ENCODE measurements at regions not wholly inside any gene's neighbourhood (a gene's known extent, or its start where the extent isn't known, plus 50 kb on each side); places are given as distances from the start of the nearest gene placed in this dataset.

DNA sequence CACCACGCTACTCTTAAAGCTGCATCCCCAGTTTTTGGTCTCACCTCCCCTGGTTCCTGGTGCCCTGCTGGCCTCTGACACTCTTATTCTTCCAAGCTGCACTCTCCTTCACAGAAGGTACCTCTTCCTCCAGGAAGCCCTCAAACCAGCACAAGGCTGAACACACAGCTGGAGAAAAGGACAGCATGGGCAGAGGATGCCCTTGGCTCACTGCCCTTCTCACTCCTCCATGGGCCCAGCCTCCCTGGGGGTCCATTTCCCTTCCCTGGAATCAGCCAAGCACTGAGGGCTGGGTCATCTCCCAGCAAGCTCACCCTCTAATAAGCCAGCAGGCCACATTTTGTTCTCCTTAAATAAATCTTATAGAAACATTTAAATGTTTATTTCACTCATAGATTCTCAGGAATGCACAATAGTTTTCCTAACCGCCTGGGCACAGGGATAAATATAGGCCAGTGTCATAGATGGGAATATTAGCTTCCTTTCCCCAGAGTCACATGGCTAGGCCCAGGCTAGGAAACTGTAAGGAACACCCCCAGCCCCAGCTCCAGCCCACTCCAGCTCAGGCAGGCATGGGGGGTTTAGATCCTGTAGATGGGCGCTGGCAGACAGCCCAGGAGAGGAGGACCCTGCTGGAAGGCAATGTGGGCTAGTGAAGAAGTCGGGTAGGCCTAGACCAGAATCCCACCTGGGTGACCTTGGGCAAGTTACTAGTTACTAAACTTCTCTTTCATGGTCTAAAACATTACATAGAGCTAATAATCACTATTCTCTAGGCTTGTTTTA is 51.5 kb downstream of the IRAG1 start:
- peaks cover 5% of the 10 kb centered on the region for H3K27me3 Mint-ChIP-seq (ENCODE audit: low read depth)
- peaks cover under 1% of the 10 kb centered on the region for H3K4me1 Mint-ChIP-seq (ENCODE audit: low read depth)
- H3K4me3 Mint-ChIP-seq, result no peak overlapping the region

DNA sequence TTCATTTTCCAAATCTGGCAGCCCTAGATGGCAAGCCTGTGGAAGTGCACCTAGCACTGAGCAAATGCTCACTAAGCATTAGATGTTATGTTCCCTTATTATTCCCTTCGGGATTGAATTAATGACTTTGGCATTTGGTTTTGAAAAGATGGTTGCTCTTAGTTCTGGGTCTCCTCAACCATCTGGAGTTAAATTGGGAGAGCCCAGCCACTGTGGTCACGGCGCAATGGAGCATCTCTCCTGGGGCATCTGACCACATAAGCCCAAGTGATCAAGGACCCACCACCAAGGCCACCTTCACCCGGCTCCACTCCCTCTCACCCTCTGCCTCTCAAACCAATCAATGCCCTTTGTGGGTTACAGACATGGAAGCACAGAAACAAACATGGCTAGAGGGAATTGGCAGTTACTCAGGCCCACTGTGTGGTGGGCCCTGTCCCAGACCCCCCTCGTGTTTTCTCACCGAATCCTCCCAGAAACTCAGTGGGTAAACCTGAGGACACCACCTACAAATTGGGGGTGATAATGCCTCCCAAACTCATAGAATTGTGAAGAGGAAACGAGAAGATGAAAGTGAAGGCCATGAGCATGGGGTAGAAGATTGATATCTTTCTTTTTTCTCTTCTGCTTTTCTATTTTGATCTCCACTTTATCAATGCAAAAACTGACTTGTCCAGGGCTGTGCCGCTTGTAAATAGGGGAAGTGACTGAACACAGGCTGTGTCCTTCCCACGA is 52.2 kb downstream of the IRAG1 start:
- H3K9me3 Mint-ChIP-seq, result no peaks in the 10 kb centered on the region
- peaks cover 5% of the 10 kb centered on the region for H3K27me3 Mint-ChIP-seq (ENCODE audit: low read depth)
- H3K36me3 Mint-ChIP-seq (ENCODE audit: low read depth), result no peaks in the 10 kb centered on the region
- no peaks in the 10 kb centered on the region for H3K4me1 Mint-ChIP-seq (ENCODE audit: low read depth)
- H3K27ac Mint-ChIP-seq, result no peak overlapping the region
- H3K4me3 Mint-ChIP-seq, result no peak overlapping the region

More for the DNA sequence above, 51.5 kb downstream of the IRAG1 start:
- Mint-ChIP-seq H3K36me3 (ENCODE audit: low read depth) (no peaks in the 10 kb centered on the region), H3K27ac (no peak overlapping the region), H3K9me3 (no peaks in the 10 kb centered on the region)

DNA sequence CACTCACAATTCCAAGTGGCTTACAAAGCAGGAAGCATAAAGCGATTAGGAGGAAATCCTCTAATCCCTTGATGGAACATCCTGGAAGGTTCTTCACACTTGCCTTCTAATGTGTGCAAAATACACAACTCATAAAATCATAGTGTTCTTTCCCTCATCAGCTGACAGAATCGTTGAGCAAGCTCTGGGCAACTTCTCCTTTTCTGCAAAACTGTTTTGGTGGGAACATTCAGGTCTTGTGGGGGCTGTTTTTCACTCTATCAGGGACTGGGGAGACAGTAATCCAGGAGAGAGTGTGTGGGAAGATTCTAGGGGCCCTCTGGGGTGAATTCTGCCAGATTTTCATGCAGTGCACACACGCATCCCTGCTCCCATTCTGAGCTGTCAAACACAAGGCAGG is 53.2 kb downstream of the IRAG1 start:
- no peak overlapping the region for H3K4me3 Mint-ChIP-seq
- H3K36me3 Mint-ChIP-seq (ENCODE audit: low read depth), result no peaks in the 10 kb centered on the region
- H3K9me3 Mint-ChIP-seq, result no peaks in the 10 kb centered on the region
- peaks cover 5% of the 10 kb centered on the region for H3K27me3 Mint-ChIP-seq (ENCODE audit: low read depth)
- H3K4me1 Mint-ChIP-seq (ENCODE audit: low read depth), result no peaks in the 10 kb centered on the region
- H3K27ac Mint-ChIP-seq, result no peak overlapping the region

DNA sequence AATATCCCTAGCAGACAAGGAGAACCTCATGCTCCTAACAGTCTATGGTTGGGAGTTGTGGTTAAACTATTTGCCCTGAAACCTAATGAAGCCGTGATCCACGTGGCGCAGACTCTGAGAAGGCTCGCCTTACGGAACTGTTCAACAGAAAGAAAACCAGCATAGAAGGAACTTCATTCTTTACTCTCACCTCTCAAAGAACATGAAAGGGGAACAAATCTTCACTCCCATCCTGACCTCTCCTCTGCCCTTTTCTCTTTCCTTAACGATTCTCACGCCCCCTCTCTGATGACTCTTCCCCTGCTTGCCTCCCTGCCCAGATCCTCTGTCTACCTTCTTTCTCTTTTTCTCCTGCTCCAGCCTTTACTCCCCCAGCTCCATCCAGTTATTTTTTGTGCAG is 54.2 kb downstream of the IRAG1 start:
- Mint-ChIP-seq H3K36me3 (ENCODE audit: low read depth) (no peaks in the 10 kb centered on the region), H3K27me3 (ENCODE audit: low read depth) (peaks cover 6% of the 10 kb centered on the region), H3K4me3 (no peak overlapping the region), H3K9me3 (no peaks in the 10 kb centered on the region), H3K4me1 (ENCODE audit: low read depth) (no peaks in the 10 kb centered on the region), H3K27ac (no peak overlapping the region)

DNA sequence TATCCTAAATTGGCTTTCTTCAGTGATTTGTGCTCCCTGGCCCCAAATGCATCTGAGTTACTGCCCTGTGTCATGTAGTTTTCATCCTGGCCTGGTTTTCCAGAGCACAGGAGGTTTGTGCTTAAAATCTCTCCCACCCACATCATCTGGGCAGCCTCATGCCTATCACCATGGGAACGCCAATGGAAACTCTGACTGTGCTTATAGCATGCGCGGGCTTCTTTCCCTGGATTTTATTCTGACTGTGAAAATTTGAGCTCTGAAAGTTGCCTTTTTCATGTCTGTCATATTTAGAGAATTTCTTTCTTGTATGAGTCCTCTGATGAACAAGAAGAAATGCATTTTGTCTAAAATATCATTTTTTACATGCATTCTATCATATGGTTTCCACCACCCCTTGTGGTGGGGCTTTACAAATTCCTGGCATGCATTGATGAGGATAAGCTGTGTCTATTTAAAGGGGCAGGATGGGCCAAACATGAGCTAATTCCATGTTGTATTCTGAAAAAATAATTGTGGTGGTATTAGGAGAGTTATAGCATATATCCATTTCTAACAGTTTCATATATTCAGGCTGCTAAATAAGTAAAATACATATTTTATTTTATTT is 55.1 kb downstream of the IRAG1 start:
- Mint-ChIP-seq H3K36me3 (ENCODE audit: low read depth) (no peaks in the 10 kb centered on the region), H3K27ac (no peak overlapping the region), H3K9me3 (no peaks in the 10 kb centered on the region), H3K4me1 (ENCODE audit: low read depth) (no peaks in the 10 kb centered on the region), H3K27me3 (ENCODE audit: low read depth) (peaks cover 8% of the 10 kb centered on the region), H3K4me3 (no peak overlapping the region)

DNA sequence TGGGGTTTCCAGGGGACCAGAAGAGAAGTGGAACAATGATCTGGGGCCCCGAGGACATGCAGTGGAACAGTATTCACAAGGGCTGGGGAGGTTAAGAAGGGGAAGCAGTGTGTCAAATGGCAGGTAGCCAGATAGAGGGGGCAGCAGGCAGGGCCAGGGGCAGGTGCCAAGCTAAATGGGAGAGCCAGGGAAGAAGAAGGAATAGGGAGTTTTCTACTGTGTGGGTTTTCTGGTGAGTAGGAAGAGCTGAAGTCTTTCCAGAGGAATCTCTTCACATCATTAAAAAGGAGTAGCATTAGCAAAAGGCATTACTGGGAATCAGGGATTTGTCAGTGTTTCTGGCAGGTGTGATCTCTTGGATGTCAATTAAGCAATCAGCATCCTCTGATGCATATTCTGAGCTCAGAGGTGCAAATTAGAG is 55.8 kb downstream of the IRAG1 start:
- H3K4me3 Mint-ChIP-seq, result no peak overlapping the region
- H3K36me3 Mint-ChIP-seq (ENCODE audit: low read depth), result no peaks in the 10 kb centered on the region
- no peak overlapping the region for H3K27ac Mint-ChIP-seq
- no peaks in the 10 kb centered on the region for H3K9me3 Mint-ChIP-seq
- H3K4me1 Mint-ChIP-seq (ENCODE audit: low read depth), result no peaks in the 10 kb centered on the region
- peaks cover 8% of the 10 kb centered on the region for H3K27me3 Mint-ChIP-seq (ENCODE audit: low read depth)

DNA sequence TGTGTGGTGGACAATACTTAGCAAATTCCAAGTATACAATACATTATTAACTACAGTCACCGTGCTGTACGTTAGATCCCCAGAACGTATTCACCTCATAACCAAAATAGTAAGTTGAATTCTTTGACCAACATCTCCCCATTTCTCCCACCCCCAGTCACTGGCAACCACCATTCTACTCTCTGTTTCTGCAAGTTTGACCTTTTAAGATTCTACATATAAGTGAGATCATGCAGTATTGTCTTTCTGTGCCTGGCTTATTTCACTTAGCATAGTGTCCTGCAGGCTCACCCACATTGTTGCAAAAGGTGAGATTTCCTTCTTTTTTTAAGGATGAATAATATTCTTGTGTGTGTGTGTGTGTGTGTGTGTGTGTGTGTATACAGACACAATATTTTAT is 59.1 kb downstream of the IRAG1 start:
- Mint-ChIP-seq H3K27ac (no peak overlapping the region), H3K9me3 (no peaks in the 10 kb centered on the region), H3K4me3 (no peak overlapping the region), H3K27me3 (ENCODE audit: low read depth) (peaks cover 14% of the 10 kb centered on the region), H3K36me3 (ENCODE audit: low read depth) (no peaks in the 10 kb centered on the region), H3K4me1 (ENCODE audit: low read depth) (peaks cover 1% of the 10 kb centered on the region)

DNA sequence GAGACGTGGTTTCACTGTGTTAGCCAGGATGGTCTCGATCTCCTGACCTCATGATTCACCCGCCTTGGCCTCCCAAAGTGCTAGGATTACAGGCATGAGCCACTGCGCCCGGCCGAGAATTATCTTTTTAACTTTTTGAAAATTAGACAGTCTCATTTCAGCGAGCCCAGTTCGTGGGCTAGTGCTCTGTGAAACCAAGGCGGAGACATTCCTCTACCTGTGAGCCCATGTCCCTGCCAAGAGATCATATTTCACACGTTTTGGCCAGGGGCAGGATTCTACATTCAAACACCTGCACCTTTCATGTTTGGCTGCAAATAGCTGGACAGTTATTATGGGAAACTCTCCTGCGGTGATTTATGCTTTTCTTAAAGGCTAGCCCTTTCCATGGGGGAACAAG is 60.3 kb downstream of the IRAG1 start:
- H3K9me3 Mint-ChIP-seq, result no peaks in the 10 kb centered on the region
- no peaks in the 10 kb centered on the region for H3K36me3 Mint-ChIP-seq (ENCODE audit: low read depth)
- peaks cover 13% of the 10 kb centered on the region for H3K27me3 Mint-ChIP-seq (ENCODE audit: low read depth)
- no peak overlapping the region for H3K4me3 Mint-ChIP-seq
- no peak overlapping the region for H3K27ac Mint-ChIP-seq
- peaks cover 6% of the 10 kb centered on the region for H3K4me1 Mint-ChIP-seq (ENCODE audit: low read depth)

DNA sequence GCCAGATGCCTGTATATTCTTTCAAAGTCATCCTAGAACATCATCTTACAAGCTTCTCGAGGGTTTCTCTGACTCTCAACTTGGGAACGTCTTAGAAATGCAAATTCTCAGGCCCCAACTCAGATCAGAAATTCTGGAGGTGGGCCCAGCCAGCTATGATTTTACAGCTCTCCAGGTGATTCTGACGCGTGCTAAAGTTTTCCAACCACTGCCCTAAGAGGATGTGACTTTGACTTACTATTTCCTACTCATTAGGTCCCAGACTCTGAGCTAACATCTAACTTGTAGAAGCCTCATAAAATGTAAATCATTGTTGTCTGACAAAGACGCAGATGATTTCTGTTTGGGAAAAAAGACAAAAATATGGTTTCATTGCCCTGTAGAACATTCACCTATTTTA is 61.1 kb downstream of the IRAG1 start:
- Mint-ChIP-seq H3K27me3 (ENCODE audit: low read depth) (peaks cover 13% of the 10 kb centered on the region), H3K4me1 (ENCODE audit: low read depth) (peaks cover 6% of the 10 kb centered on the region), H3K36me3 (ENCODE audit: low read depth) (no peaks in the 10 kb centered on the region), H3K27ac (no peak overlapping the region), H3K4me3 (no peak overlapping the region), H3K9me3 (no peaks in the 10 kb centered on the region)

DNA sequence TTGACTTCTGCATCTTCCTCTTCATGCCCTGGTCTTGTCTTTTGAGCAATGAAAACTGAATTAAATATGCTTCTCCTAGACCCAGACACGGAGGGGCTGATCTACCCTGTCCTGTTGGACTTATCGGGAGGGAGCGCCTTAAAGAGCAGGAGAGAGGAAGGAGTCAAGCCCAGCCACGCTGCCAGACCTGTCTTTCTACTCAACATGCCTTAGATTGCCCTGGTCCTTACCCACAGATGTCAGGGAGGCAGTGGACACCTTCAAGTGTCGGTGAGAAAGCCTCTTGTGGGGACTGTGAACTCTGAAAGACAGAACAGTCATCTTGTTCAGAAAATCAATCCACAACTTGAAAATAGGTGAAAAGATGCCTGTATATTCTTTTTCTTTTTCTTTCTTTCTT is 61.8 kb downstream of the IRAG1 start:
- peaks cover 13% of the 10 kb centered on the region for H3K27me3 Mint-ChIP-seq (ENCODE audit: low read depth)
- H3K27ac Mint-ChIP-seq, result no peak overlapping the region
- H3K9me3 Mint-ChIP-seq, result no peaks in the 10 kb centered on the region
- peaks cover 6% of the 10 kb centered on the region for H3K4me1 Mint-ChIP-seq (ENCODE audit: low read depth)
- H3K4me3 Mint-ChIP-seq, result no peak overlapping the region
- no peaks in the 10 kb centered on the region for H3K36me3 Mint-ChIP-seq (ENCODE audit: low read depth)

DNA sequence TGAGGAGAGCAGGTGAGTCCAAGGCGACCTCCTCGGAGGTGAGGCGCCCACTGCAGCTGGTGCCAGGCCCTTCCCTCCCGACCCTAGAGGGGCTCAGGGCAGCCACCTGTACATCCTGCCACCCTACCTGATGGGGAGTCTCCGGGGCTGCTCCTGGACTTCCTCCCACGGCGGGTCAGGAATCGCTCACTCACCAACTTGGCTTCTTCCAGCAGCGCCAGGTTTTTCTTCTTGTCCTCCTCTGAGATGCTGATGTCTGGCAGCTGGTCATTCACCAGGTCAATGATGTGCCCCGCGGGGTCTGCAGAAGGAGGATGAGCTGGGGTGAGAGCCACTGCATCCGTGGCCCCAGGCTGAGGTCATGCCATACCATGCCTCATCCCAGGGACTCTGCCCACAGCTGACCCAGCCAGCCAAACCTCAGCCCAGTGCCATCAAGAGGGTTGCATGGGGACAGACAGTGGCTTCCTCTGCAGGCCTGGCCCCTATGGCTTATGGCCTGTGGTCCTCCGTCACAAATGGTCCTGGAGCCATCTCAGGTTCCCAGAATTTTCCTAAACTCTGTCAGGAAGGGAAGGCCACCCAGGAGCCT is 61.0 kb upstream of the LYVE1 start:
- H3K27me3 Mint-ChIP-seq (ENCODE audit: low read depth), result peaks cover 13% of the 10 kb centered on the region
- no peak overlapping the region for H3K4me3 Mint-ChIP-seq
- no peaks in the 10 kb centered on the region for H3K9me3 Mint-ChIP-seq
- peaks cover 6% of the 10 kb centered on the region for H3K4me1 Mint-ChIP-seq (ENCODE audit: low read depth)
- H3K27ac Mint-ChIP-seq, result no peak overlapping the region
- H3K36me3 Mint-ChIP-seq (ENCODE audit: low read depth), result no peaks in the 10 kb centered on the region

DNA sequence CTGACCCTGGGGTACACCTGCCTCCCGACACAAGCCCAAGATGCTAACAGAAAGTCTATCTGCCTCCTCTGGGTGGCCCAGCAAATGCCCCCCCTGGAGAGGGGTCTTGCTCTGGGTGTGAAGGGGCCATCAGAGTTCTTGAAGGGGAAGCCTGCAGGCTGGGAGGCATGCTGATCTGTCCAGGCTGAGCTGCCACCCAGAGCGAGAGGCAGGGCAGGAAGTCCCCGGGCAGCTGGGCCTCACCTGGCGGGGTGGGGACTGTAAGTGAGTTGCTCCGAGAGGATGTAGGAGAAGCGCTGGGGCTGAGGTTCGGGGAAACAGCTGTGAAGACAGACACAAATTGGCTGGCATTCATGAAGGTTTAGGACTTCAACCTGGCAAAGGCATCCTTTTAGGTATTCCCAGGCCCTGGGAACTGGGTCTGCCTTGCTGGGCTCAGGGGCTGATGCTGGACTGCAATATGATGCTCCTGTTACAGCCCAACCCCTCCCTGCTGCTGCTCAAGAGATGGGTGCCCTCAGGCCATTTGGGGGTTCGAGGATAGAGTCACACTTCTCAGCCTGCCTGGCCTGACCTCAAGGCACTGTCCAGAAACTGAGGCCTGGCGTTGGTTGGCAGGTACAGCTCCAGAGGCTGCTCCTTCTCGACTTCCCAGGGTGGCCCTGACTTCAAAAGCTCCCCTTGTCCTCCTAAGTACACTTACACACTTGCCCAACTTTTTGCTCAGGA is 60.2 kb upstream of the LYVE1 start:
- Mint-ChIP-seq H3K27ac (no peak overlapping the region), H3K4me1 (ENCODE audit: low read depth) (peaks cover 9% of the 10 kb centered on the region), H3K27me3 (ENCODE audit: low read depth) (peaks cover 10% of the 10 kb centered on the region), H3K9me3 (no peaks in the 10 kb centered on the region), H3K4me3 (no peak overlapping the region), H3K36me3 (ENCODE audit: low read depth) (no peaks in the 10 kb centered on the region)

DNA sequence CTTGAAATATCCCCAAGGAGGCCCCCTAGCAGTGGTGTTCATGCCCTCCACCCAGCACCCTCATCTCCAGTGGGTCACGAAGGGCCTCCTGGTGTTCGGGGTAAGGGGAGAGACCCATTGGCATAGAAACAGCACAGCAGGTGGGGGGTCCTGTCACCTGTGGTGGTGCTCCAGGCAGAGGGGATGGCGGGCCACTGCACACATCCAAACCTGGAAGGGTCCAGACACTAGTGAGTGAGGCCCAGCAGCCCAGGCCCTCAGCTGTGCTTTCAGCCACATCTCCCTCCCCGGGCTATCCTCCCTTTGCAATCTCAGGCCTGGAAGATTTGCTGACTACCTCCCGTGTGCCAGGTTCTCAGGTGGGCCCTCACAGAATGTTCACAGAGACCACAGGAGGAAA is 59.4 kb upstream of the LYVE1 start:
- Mint-ChIP-seq H3K27ac (no peak overlapping the region), H3K9me3 (no peaks in the 10 kb centered on the region), H3K4me3 (no peak overlapping the region), H3K36me3 (ENCODE audit: low read depth) (no peaks in the 10 kb centered on the region), H3K27me3 (ENCODE audit: low read depth) (peaks cover 10% of the 10 kb centered on the region), H3K4me1 (ENCODE audit: low read depth) (peaks cover 18% of the 10 kb centered on the region)

DNA sequence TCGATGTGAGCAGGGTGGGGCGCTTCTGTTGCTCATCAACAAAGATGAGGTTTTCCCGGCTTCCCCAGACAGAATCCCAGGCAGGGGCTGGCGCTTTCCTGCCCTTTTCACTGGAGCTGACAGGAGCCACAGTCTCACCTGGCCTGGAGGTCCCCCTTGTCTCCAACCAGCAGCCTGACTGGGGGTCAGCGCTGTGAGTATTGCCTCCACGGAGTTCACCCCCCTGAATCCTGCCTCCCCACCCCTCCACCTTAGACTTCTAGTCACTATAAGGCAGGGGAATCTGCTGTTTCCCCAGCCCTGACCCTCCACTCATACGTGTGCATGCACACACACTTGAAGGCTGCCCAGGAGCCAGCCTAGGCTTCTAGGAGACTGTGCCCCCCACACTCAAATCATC is 58.8 kb upstream of the LYVE1 start:
- peaks cover 18% of the 10 kb centered on the region for H3K4me1 Mint-ChIP-seq (ENCODE audit: low read depth)
- H3K36me3 Mint-ChIP-seq (ENCODE audit: low read depth), result no peaks in the 10 kb centered on the region
- no peak overlapping the region for H3K4me3 Mint-ChIP-seq

More for the DNA sequence above, 58.8 kb upstream of the LYVE1 start:
- peaks cover 10% of the 10 kb centered on the region for H3K27me3 Mint-ChIP-seq (ENCODE audit: low read depth)
- H3K27ac Mint-ChIP-seq, result no peak overlapping the region
- H3K9me3 Mint-ChIP-seq, result no peaks in the 10 kb centered on the region
